Stimulated activated CD4-positive, alpha-beta T cell treated with anti-CD3 and anti-CD28 coated beads, TNF-alpha, amount 100 ng/mL, for 48 hours (primary cell): ENCODE measurements at regions not wholly inside any gene's neighbourhood (a gene's known extent, or its start where the extent isn't known, plus 50 kb on each side); places are given as distances from the start of the nearest gene placed in this dataset.

ENCODE experiments used
- DNase-seq, 3 donors: peaks; one replicate each; pipeline ENCODE4 v3.0.0-alpha.2; 2020; ENCODE audit warnings: low read depth in 3 of 3

DNA sequence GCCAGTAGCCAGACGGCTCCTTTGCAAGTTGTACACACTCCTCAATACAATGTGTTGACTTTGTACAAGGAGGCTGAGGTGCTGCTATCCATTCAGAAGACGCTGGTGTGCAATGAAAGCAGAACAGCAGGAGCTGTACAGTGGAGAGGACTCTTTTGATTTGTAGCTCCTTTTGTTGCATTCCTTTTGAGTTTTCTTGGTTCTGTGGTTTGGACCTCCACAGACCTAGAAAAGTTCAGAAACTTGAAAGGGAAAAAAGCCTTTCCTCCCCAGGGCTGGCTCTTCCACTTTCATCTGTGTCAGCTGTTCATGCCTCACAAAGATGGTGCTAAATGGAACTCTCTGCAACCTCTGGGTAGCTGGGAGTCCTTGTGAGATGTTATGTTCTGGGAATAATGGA, 117.4 kb downstream of the MAT2B start:
- no peak for DNase-seq

DNA sequence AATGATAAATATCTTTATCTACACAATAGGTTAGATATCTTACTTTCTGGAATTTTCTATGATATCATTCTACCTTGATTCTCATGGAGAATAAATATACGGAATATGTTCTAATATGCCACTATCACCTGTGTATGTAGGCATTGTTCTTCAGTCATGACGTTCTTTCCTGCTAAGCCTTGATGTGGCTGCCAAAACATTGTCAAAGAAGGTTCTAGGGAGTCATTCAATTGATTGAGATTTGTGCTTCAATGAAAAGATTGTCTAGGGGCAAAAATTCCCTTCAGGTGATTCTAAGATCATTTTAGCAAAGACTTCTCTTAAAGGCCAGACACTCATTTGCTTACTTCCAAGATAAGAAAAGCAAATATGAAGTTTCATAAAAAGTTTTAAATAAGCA, 118.1 kb downstream of the MAT2B start:
- no peak for DNase-seq

DNA sequence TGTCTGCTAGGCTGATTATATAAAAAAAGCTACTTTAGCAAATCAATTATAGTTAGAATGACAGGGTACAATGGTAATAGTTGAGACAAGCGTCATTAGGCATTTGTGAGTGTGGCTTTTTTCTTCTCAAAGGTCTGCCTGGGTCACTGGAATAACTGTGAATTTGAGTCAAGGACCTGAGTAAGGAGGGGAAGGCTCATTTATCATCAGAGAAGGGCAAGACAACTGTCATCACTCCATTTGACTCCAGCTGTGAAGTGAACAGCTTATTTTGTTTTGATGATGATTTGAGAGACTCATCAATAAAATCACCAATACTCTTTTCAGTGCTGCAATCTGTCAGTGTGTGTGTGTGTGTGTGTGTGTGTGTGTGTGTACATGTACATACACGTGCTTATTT, 118.6 kb downstream of the MAT2B start:
- DNase-seq = no peak

DNA sequence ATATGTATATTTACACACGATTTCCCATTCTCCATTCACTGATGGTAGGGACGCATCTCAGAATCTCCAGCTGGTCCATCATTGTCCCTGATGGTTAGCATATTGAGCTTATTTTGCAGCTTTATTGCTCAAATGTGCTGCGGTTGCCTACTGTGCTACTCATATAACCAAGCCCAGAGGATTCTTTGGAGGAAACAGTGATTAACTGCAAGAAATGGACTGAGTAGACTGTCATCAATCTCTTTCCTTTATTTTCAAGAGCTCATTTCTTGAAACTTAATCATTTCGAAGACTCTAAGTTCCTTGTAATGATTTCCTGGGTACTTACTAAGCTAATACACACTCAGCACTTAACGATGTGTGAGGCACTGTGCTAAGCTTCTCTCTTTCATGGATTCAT, 119.0 kb downstream of the MAT2B start:
- DNase-seq = no peak

DNA sequence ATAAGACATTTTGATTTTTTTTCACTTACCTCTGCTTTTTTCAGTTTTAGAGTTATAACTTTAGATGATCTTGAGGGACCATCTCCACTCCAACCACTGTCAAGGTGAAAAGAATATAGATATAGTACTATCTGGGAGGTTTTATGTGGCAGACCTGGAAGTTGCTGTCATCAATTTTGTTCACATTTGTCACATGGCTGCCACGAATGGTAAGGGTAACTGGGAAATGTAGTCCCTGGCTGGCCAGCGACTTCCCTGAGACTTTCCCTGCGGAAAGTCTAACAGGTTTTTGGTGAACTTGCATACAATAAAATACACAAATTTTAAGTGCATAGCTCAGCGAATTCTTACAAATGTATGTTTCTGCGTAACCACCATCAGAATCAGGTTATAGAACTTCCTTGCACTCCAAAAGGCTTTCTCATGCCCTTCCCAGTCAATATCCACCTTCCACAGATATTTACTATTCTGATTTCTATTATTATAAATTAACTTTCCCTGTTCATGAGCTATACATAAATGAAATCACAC, 121.5 kb downstream of the MAT2B start:
- DNase-seq = no peak

DNA sequence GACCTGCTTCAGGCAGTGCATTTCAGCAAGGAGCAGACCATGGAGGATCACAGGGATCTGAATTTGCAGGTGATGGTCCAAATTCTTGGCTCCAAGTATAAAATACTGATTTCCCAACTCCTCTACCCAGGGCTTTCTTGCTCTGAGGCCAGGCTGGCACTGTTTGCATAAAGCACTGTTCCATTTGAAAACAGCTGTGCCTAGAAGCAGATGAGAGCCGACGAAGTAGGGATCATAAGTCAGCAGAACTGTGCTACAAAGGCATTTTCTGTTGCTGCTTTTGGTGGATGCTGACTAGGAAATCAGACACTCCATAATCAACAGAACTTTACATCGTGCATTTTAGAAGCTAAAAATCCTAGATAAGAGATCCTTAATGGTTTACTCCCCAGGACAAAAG, 126.4 kb downstream of the MAT2B start:
- no peak for DNase-seq

DNA sequence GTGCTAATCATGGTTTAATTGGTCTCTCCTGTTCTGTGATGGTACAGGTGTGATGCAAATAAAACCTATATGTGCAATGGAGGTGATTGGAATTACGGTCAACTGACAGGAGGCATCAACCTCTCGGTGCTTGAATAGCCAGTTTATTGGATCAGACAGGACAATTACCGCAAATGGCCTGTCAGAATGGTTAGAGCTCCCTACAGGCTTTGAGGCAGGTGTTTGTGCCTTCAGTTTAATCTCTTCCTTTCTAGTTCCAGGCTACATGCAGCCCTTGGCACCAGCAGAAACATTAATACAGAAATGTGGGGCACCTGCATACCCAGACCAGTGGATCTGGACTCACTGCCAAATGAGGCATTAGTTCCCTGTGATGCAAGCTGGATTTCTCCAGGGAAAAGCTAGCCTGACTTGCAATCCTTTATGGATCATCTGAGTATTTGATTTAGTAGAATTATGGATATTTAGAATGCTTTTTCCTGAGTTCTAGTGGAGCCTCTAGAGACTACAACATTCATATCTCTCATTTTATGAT, 128.6 kb downstream of the MAT2B start:
- no peak for DNase-seq

DNA sequence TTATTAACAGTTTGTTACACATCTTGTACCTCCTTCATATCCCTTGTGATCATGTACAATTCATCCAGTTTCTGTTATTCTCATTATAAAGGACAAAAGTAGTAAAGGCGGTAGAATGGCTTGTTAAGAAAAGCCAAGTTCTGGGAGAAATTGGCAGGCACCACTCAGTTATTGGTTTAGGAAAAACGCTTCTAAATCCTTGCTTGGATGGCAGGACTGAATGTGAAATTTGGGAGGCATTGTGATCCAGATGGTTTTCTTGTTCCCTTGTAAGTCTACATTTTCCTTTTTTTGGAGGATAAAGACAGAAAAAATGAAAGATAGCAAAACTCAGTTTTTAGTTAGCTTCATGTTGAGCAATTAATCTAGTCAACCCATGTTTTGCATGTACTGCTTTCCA, 130.2 kb downstream of the MAT2B start:
- no peak for DNase-seq

DNA sequence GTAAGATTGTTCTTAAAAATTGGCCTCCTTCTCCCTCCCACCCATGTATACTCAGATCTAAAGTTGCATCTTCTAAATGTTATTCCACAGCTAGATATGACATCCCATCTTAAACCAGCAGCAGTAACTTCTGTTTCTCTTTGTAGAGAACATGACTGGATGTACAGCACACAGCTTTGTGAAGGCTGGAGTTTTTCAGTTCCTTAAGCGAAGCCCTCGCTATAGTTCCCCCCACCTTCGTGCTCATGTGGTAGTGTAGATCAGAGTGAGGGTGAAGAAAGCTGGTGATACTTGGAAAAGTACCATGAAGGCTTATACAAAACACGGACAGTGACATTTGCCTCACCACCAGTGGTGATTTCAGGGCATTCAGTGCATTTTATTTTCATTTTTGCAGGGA, 137.5 kb downstream of the MAT2B start:
- no peak for DNase-seq

DNA sequence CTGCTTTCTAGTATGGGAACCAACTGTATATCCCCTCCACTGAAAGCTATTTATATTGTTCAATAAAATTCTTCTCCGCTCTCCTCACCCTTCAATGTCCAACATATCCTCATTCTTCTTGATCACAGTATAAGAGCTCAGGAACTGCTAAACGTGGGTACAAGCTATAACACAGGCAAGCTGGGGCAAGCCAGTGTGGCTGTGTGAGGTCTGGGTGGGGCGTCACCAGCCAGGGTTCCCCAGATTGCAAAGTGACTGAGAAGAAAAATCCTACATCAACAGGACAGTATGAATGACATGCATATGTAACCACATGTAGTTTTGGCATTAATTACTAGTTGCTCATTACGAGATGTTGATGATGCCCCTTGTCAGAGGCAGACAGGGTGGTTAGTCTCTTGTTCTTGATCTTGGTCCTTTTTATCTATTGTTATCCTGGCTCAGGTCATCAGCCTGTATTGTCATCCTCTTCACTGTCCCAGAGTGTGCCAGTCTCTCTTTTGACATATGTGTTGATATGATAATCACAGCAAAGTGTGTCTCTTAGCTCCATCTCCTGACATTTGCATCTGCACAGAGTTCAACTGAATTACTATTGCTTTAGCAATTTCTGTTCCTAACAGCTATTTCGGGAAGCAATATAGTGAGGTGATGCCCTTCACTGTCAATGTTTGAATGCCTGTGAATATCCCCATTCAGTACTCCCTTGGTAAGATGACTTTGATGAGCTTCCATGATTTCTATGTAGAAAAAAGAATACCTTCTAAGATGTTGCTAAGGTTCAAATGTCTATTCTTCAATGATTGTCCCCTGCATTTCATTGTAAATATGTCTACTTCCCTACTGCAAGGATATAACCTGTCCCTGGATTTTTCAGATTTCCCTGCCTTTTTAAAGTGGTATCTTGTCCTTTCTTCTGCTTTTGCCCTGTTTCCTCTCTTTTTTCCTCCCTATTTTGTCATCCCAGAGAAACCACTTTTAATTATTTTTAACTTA, 140.3 kb downstream of the MAT2B start:
- DNase-seq = no peak

DNA sequence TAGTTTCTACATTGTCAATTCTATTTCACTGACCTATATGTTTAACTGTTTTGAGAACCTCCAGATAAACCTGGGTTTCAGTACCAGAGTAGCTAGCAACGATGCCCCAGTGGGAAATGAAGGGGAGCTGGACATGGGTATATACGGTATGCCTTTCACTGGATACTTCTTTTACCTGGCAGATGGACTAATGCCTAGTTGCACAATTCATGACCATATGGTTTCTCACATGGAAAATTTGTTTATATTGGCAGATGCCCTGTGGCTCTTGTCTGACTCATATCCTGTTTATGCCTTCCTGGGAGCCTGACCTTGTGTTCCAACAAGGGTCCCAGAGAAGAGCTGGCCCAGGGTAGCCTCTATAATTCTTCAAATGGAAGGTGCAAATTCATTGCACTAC, 144.1 kb downstream of the MAT2B start:
- no peak for DNase-seq

DNA sequence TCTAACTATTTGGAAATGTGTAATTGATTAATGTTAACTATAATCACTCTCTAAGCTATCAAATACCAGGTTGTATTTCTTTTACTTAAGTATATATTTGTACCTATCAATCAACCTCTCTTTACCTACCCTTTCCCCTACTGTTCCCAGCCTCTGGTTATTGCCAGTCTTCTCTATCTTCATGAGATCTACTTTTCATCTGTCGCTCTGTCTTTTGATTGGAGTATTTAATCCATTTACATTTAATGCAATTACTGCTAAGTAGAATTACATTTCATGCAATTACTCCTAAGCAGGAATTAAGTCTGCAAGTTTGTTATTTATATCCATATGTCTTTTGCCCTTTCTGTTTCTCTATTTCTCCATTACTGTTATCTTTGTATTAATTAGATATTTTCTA, 148.1 kb downstream of the MAT2B start:
- no peak for DNase-seq

DNA sequence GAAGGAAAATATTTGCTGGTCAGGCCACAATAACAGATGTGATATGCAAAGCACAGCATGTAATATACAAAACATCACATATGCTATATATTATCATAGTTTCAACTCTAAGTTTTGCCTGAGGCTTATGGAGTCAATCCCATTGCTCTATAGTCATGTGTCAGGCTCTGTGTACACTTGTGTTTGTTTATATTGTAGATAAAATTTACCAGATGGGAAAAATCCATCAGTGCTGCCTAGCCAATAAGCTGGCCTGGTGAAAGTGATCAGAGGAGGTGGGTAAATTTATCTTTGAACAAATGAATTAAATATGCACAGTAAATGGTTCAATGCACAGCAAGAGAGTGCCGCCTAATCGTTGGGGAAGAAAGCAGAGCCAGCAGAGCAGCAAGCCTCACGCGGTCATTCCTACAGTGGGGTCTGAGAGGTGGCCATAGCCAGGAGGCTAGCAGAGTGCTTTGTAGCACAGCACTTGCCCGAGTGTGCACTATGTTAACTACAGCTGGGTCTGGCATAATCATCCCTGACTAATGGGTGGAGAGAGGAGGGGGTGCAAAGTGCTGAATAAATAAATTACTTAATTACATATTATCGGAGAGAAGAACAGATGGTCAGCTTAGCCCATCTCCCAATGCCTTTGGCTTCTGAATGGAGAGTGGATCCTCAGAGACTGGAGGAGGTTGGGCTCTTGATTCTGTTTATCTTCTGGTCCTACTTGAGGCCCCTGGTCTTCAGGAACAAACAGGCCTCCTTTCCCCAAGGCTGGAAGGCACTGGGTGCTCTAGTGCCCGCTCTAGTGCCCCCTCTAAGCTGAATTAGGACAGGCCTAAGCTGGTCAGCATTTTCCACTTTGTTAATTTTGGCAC, 153.5 kb downstream of the MAT2B start:
- no peak for DNase-seq

DNA sequence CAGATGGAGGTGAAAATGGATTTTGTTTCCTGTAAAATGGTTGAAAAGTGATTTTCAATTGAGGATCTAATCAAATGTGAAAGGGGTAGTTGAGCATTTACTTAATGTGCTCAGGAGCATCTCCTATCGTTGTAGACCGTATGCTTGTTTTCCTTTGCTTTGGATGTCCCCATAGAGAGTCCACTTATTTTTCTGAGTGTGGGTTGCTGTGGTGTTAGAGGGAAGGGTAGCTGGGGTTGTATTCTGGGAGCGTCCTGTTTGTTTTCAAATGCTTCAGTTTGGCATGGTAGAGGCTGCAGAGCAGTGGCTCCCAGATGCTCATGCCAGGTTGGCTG, 154.1 kb downstream of the MAT2B start:
- DNase-seq = no peak

DNA sequence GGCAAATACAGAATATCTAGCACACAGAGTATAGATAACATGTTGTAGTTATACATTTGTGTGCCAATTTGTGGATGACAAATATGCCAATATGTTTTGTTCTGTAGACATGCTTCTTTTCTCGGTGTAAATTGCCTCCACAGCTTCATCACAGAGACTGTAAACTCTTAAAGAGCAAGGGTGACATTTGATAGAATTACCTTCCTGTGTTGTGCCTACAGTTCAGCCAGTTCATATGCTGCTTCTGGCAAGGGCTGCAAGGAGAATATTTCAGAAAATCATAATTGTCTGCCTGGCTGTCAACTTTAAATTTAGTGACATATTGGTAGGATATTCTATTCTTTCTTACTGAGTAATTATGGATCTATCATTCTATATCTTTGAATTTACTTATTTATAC, 155.1 kb downstream of the MAT2B start:
- no peak for DNase-seq

DNA sequence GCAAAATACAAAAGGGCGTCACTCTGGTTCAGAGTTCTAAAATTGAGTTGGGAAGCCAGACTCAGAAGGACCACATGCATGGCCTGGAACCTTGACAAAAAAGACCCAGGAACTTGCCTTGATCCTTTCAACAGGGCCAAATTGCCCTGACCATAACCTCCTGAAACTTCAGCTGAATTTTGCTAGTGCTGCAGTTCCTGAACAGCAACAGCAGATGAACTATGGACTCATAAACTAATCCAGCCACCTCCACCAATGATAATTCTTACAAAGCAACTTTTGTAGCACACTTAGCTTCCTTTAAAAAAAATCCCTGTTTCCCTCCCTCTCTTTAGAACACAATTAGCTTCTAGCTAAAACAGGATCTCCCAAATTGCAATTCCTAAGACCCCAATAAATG, 155.9 kb downstream of the MAT2B start:
- no peak for DNase-seq

DNA sequence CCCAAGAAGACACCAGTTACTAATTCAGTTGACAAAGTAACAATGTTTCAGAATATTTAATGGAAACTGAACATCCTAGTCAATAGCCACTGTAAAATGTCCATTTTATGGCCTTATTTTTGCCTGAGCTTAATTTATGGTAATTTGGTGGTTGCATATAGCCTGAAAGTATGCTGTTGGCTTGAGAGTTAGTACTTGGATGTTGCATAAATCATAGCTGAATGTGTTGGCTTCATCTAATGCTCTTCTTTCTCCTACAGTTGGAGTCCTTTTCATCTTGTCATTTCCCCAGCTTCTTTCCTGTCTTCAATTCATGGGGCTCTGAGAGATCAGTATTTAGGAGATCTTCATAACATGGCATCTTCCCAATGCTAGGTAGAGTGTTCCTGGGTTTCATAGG, 164.6 kb downstream of the MAT2B start:
- DNase-seq = no peak

DNA sequence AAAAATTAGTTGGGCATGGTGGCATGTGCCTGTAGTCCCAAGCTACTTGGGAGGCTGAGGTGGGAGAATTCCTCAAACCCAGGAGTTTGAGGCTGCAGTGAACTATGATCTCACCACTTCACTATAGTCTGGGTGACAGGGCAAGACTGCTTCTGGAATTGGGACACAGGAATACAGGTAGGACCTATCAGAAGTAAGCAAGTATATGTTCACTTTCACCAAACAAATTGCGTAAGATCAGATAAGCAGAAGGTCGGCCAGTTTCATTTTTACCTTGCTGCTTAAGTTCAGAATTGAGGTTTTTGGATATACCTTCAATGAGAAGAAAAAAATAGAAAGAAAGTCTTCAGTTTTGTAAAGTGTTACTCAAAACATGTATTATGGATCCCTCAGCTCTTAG, 171.7 kb downstream of the MAT2B start:
- DNase-seq = no peak

DNA sequence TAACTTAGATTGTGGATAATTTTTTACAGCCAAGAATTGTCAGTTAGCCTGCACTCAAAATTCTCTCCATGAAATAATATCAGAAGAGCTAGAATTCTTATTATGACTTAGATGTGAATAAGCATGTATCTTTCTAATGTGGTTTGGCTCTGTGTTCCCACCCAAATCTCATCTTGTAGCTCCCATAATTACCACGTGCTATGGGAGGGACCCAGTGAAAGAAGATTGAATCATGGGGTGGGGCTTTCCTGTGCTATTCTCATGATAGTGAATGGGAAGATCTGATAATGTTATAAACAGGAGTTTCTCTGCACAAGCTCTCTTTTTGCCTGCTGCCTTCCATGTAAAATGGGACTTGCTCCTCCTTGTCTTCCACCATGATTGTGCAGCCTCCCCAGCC, 176.8 kb downstream of the MAT2B start:
- DNase-seq = no peak

DNA sequence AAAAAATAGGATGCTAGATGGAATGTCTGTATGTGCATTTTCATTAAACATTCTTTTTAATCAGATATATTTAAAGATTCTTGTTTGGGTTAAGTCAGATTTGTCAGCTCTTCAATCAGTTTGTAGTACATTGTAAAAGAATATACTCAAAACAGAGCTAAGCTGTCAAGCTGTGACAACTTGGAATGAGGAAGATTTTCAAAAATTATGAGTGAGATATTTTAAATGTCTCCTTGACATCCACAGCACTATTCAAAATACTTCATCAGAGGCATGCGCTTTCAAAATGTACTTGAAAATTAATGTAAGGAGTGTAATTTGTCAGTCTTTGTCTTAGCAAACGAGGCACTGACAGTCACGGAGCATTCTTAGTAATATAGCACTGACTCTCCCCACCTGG, 182.0 kb downstream of the MAT2B start:
- no peak for DNase-seq

DNA sequence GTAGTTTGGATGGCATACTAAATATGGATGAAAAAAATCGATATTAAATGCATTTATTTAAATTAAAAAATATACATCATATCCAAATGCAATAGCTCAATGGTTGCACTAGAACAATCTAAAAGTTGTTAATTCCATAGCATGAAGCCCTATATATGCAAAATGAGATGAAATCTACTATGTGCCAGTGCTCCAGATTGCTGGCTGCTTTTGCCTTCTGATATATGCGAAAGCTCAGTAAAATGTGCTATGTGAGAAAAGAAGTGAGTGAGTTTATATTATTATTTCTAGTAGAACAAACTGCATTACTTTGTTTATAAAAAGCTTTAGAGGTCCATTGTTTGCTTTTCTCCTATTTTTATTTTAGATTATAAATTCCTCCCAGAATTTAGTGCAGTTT, 186.7 kb downstream of the MAT2B start:
- no peak for DNase-seq

DNA sequence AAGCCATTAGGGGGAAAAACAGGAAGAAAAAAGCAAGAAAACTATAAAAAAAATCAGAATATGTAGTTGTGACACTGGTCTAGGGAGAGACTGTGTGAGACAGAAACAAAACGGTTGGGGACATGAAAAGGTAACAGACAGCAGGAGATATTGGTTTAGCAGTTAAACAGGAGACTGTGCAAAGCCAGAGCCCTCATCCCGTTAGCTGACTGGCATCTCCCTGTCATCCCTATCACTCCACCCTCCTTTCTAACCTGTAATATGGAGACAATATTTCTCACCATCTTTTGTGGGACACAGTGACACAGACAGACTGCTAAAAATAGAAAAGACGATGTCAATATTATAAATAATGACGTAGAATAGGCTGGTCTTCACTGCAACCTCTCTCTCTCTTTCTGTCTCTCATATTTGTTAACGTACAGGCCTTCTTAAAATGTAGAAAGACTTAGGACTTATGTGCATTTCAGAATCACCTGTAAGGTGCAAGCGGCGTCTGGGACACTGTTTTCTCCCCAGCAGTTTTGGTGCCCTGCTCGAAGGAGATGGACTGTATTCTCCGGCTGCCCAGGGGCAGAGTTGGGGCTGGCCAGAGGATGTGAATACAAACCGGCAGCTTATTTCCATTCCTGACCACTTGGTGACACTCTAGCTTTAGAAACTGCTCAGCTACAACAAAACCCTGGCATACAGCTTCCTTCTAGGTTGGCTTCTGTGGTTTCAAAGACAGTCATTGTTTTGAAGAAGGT, 190.6 kb downstream of the MAT2B start:
- DNase-seq = no peak
